NCI-H2227 (cell line): ENCODE measurements at regions not wholly inside any gene's neighbourhood (a gene's known extent, or its start where the extent isn't known, plus 50 kb on each side); places are given as distances from the start of the nearest gene placed in this dataset.

ENCODE experiments used
- DNase-seq: peaks from one replicate; lab custom pipeline; 2025; ENCODE audit not compliant: unreplicated experiment; lab: John Stamatoyannopoulos, UW

DNA sequence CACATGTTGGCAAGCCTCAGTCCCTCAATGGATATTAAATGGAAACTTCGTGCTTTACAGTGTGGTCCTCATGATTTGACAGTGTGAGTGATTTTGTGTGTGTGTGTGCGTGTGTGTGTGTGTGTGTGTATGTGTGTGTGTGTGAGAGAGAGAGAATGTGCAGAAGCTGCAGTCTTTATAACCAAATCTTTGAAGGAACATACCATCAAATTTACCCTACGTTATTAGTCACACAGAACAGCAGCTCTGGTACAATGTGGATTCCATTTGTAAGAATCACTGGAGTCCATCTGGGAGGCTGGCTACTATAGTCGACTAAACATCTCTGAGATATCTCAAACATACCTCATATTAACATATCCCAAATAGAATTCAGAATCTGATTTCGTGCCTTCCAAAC lies 928.0 kb upstream of the POT1 start:
- DNase-seq: no peak

- no peak for DNase-seq
These were observed 918.5 kb upstream of the POT1 start for GRCh38 chr7:125848157-125848556.

GRCh38 chr7:125847692-125848091 lies 918.1 kb upstream of the POT1 start:
- no peak for DNase-seq

DNA sequence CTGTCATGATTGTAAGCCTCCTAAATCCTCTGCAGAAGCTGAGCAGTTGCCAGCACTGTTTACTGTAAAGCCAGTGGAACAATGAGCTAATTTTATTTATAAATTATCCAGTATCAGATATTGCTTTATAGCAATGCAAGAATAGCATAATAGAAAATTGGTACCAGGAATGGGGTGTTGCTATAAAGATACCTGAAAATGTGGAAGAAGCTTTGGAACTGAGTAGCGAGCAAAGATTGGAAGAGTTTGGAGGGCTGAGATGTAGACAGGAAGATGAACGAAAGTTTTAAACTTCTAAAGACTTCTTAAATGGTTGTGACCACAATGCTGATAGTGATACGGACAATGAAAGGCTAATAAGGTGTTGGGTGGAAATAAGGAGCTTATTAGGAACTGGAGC lies 917.4 kb upstream of the POT1 start:
- no peak for DNase-seq

DNA sequence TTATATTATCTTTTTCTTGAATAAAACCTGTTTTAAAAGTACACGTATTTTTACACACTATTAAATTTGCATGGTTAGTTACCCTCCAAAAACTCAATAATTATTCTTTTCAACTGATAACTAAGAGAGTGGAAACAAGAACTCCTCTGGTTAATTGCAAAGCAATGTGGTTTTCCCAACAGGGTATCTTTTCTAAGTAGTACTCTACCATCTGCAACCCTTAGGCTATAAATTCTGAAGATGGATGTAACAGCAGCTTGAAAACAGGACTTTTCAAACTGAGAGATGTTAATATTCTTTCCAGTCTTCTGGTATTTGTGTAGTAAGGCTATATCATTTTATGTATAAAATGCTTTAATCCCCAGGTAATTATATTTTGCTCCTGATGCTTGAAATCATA lies 916.1 kb upstream of the POT1 start:
- DNase-seq: no peak

DNA sequence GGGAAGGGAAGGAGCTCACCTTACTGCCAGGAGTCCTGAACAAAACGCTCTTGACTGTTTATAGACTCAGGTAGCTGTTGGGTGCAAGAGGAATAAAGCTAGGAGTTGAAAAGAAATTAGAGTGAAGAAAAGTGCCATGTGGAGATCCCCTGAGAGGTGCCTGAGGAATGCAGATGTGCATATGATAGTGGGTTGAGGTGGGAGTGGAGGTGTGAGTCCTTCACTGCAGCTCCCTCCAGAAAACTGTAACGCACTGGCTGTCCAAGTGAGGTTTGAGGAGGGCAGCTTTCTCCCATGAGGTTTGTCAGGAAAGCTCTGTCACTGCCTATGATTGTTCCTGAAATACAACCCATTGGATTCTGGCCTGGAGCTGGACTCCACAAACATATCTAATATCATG lies 904.8 kb upstream of the POT1 start:
- DNase-seq: no peak

GRCh38 chr7:125833839-125834238 lies 904.2 kb upstream of the POT1 start:
- no peak for DNase-seq

GRCh38 chr7:125830743-125831142 lies 901.1 kb upstream of the POT1 start:
- DNase-seq: no peak

DNA sequence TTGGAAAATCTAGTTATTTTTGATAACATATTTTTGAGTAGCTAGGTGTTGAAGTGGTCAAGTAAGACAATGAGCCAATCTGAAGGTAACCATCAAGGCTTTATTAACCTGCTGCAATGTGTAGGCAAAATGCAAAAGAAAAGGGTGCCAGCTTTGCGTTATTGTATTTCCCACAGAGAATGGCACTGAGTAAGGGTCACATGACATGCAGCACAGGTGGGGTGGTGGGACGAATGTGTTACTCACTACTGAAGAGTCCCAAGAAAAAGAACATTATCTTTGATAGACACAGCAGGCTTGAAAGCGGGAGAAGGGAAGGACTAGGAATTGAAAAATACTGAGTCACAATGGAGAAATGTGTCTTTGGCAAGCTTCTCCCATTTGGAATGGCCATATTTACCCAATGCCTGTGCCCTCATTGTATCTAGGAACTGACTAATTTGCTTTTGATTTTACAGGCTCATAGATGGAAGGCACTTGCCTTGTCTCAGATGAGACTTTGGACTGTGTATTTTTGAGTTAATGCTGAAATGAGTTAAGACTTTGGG lies 898.6 kb upstream of the POT1 start:
- DNase-seq: no peak

- no peak for DNase-seq
These were observed 893.9 kb upstream of the POT1 start for GRCh38 chr7:125823538-125823937.

- no peak for DNase-seq
These were observed 890.9 kb upstream of the POT1 start for GRCh38 chr7:125820495-125820894.

DNA sequence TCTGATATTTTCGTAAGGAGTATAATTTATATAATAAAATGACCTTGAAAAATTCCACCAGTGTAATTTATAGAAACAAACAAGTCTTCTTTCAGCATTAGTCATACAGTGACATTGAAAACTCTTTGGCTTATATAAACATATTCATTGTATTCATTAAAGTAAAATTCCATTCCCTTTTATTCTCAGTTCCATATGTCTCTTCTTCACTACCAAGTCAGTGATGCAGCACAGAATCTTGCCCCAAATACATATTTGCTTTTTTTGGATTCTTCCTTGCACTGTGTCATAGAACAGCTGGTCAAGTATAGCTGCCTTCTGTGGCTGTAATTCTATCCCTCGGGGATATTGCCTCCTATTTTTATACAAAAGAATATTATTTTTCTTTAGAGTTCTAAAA lies 884.5 kb upstream of the POT1 start:
- no peak for DNase-seq

- DNase-seq: peak; percentile 70
These were observed 876.9 kb upstream of the POT1 start for GRCh38 chr7:125806491-125806890.

- DNase-seq: no peak
These were observed 874.6 kb upstream of the POT1 start for GRCh38 chr7:125804273-125804672.

- no peak for DNase-seq
These were observed 850.5 kb upstream of the POT1 start for GRCh38 chr7:125780153-125780552.

- no peak for DNase-seq
These were observed 845.7 kb upstream of the POT1 start for GRCh38 chr7:125775317-125775716.

- no peak for DNase-seq
These were observed 843.6 kb upstream of the POT1 start for GRCh38 chr7:125773113-125773785.

GRCh38 chr7:125747966-125748365 lies 818.3 kb upstream of the POT1 start:
- DNase-seq: no peak

- DNase-seq: no peak
These were observed 816.9 kb upstream of the POT1 start for GRCh38 chr7:125746510-125746909.

DNA sequence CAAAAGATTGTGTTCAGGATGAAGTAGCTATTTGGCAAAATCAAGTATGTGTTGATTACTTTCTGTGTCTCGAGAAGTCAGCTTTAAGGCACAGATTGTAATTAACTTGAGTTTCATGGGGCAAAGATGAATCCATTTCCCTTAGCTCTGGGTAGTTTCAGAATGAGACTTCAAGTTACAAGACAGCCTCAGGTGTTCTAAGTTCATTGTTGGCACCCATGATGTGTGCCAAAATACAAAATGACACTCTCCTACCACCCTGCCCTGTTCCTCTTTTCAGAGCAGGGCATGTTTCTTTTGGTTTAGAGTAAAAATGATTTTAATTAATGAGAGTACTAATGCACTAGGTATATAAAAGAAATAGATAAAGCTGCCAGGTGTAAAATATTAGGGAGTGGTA lies 797.6 kb upstream of the POT1 start:
- DNase-seq: no peak

DNA sequence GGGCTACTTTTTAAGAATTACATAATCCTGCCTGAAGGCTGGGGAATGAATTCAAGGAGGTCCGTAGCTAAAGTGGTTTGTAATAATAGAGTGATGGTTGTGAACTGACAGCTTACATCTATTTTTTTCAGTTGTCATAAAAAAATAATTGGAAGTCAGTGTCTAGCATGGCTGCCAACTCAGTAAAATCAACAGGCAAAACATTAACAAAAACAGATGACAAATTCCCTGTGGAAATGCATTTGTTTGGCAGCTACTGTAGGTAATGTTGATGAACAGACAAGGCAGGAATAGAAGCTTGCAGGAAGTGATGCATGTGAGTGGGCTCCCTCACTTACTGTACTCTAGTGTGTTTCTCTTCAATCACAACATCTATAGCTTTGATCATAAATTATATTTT lies 766.0 kb upstream of the POT1 start:
- DNase-seq: no peak

GRCh38 chr7:125683156-125683555 lies 753.5 kb upstream of the POT1 start:
- DNase-seq: no peak

GRCh38 chr7:125681508-125681907 lies 751.9 kb upstream of the POT1 start:
- no peak for DNase-seq
